ENCODE measurements at regions not wholly inside any gene's neighbourhood (a gene's known extent, or its start where the extent isn't known, plus 50 kb on each side); places are given as distances from the start of the nearest gene placed in this dataset.

GRCh38 chr17:33651686-33652085 is 358.6 kb upstream of the ASIC2 start:
- FAIRE-seq, result no peak
- Histone ChIP-seq H3K36me3 (ENCODE audit: control insufficient read depth in 2 of 2, extremely low read depth in 1 of 2, insufficient read depth in 2 of 2, low read length in 2 of 2) (no peaks in the 10 kb centered on the region), H3K9me1 (replicated peaks; ENCODE audit: control insufficient read depth, extremely low read depth, insufficient read depth, low read length) (no peaks in the 10 kb centered on the region), H3K4me1 (ENCODE audit: control insufficient read depth, extremely low read depth, insufficient read depth, low read length) (no peaks in the 10 kb centered on the region), H3K9me3 (replicated peaks; ENCODE audit: control insufficient read depth, insufficient read depth, low read length) (no peaks in the 10 kb centered on the region), H3K4me2 (ENCODE audit: insufficient read depth, low read length) (no peak overlapping the region), H3K9ac (replicated peaks; ENCODE audit: extremely low read depth, insufficient read depth, low read length) (no peak overlapping the region), H2AFZ (ENCODE audit: low read depth, low read length) (no peak overlapping the region), H4K20me1 (replicated peaks; ENCODE audit: control insufficient read depth, extremely low read depth, insufficient read depth, low read length) (no peaks in the 10 kb centered on the region), H3K4me3 (replicated peaks in 1 of 3; ENCODE audit: insufficient read depth in 1 of 3, low read depth in 1 of 3, low read length in 3 of 3) (no peak overlapping the region), H3K27me3 (ENCODE audit: control insufficient read depth in 2 of 2, insufficient read depth in 2 of 2, low read length in 2 of 2) (no peaks in the 10 kb centered on the region), H3K79me2 (ENCODE audit: control insufficient read depth, insufficient read depth, low read length) (no peaks in the 10 kb centered on the region), H3K27ac (ENCODE audit: insufficient read depth, low read depth, low read length) (no peak overlapping the region)
- DNase-seq (ENCODE audit: low read depth, low spot score), result no peak
- ChIA-PET POLR2A (no interaction called here), CTCF (no interaction called here)
- TF ChIP-seq GATA2 (IDR thresholded peaks at IDR 0.05; ENCODE audit: insufficient read depth, insufficient read length, low read depth, low read length) (no peak), JUN (IDR thresholded peaks at IDR 0.05; ENCODE audit: borderline replicate concordance, insufficient read depth, insufficient read length, low read depth) (no peak), FOS (IDR thresholded peaks at IDR 0.05; ENCODE audit: borderline replicate concordance, insufficient read depth, low read length) (no peak), POLR2AphosphoS5 (IDR thresholded peaks at IDR 0.05; ENCODE audit: insufficient read depth, low read depth, low read length) (no peak), POLR2A (IDR thresholded peaks at IDR 0.05; ENCODE audit: low read depth, low read length) (no peak), EZH2 (IDR thresholded peaks at IDR 0.05; ENCODE audit: borderline replicate concordance, low read depth, low read length, severe bottlenecking) (no peak), MYC (IDR thresholded peaks at IDR 0.05; ENCODE audit: low read depth, low read length) (no peak)
- TF ChIP-seq, protein P1, sequence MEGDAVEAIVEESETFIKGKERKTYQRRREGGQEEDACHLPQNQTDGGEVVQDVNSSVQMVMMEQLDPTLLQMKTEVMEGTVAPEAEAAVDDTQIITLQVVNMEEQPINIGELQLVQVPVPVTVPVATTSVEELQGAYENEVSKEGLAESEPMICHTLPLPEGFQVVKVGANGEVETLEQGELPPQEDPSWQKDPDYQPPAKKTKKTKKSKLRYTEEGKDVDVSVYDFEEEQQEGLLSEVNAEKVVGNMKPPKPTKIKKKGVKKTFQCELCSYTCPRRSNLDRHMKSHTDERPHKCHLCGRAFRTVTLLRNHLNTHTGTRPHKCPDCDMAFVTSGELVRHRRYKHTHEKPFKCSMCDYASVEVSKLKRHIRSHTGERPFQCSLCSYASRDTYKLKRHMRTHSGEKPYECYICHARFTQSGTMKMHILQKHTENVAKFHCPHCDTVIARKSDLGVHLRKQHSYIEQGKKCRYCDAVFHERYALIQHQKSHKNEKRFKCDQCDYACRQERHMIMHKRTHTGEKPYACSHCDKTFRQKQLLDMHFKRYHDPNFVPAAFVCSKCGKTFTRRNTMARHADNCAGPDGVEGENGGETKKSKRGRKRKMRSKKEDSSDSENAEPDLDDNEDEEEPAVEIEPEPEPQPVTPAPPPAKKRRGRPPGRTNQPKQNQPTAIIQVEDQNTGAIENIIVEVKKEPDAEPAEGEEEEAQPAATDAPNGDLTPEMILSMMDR (IDR thresholded peaks at IDR 0.05; ENCODE audit: extremely low read depth in 1 of 2, insufficient read depth in 1 of 2, low read depth in 1 of 2, low read length in 2 of 2), result no peak
- TF ChIP-seq, protein P2, sequence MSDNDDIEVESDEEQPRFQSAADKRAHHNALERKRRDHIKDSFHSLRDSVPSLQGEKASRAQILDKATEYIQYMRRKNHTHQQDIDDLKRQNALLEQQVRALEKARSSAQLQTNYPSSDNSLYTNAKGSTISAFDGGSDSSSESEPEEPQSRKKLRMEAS (IDR thresholded peaks at IDR 0.05; ENCODE audit: insufficient read depth, insufficient read length), result no peak
- intact Hi-C loops (cut with micrococcal nuclease), result loop anchor here (10.0 kb wide), 1 partner anchor 63 kb away; no protein-coding TSS in a partner anchor
- no TSS peak for BruUV-seq (replicated peaks)
- dilution Hi-C loops (cut with MboI; ENCODE audit: extremely low pct_ligation_motif_present, low sequenced_read_pairs), result no loop called here

Measured in endothelial cell of umbilical vein (primary cell).